ENCODE measurements at regions not wholly inside any gene's neighbourhood (a gene's known extent, or its start where the extent isn't known, plus 50 kb on each side); places are given as distances from the start of the nearest gene placed in this dataset.

GRCh38 chr5:57338068-57338867, 144.3 kb downstream of the ACTBL2 start:
- ChIA-PET POLR2A (no interaction called here), CTCF (interaction anchor here (0.6 to 3.2 kb wide), 36 partner anchors 9 to 1430 kb away, joined by 3 to 31 read pairs (median 4); no protein-coding TSS in a partner anchor)
- H3K27ac ChIP-seq (ENCODE audit: extremely low read depth, low read depth, low read length), result no peak overlapping the region
- no peak for TF ChIP-seq ZNF701 (tag by site-specific recombination; IDR thresholded peaks at IDR 0.05)
- TF ChIP-seq ZNF654 (tag by site-specific recombination; IDR thresholded peaks at IDR 0.05; ENCODE audit: low read depth), result peak; percentile 32
- TF ChIP-seq ZNF580 (tag by site-specific recombination; IDR thresholded peaks at IDR 0.05), result 0 out of 2 replicates have a peak, but pooled peaks have one; percentile 42
- no peaks in the 10 kb centered on the region for H3K36me3 ChIP-seq (ENCODE audit: control insufficient read depth in 2 of 2, insufficient read depth in 1 of 2, low read length in 2 of 2)
- no peak overlapping the region for H3K4me3 ChIP-seq (ENCODE audit: low read depth, low read length)
- H3K4me1 ChIP-seq (ENCODE audit: control insufficient read depth, insufficient read depth, low read length), result peaks cover 6% of the 10 kb centered on the region
- no peaks in the 10 kb centered on the region for H3K9me3 ChIP-seq (ENCODE audit: control insufficient read depth, insufficient read depth, low read depth, low read length)

- ChIA-PET POLR2A (no interaction called here), CTCF (interaction anchor here (1.1 kb wide), 1 partner anchor 11 kb away, joined by 3 read pairs; no protein-coding TSS in a partner anchor)
- H3K36me3 ChIP-seq (ENCODE audit: control insufficient read depth in 2 of 2, insufficient read depth in 1 of 2, low read length in 2 of 2), result no peaks in the 10 kb centered on the region
Observed at GRCh38 chr5:57335092-57335660, 147.4 kb downstream of the ACTBL2 start.

More at GRCh38 chr5:57335092-57335660, 147.4 kb downstream of the ACTBL2 start:
- Histone ChIP-seq H3K4me1 (ENCODE audit: control insufficient read depth, insufficient read depth, low read length) (peaks cover 6% of the 10 kb centered on the region), H3K9me3 (ENCODE audit: control insufficient read depth, insufficient read depth, low read depth, low read length) (no peaks in the 10 kb centered on the region), H3K27ac (ENCODE audit: extremely low read depth, low read depth, low read length) (no peak overlapping the region), H3K4me3 (ENCODE audit: low read depth, low read length) (no peak overlapping the region)
- TF ChIP-seq INSM2 (tag by site-specific recombination; IDR thresholded peaks at IDR 0.05) (0 out of 2 replicates have a peak, but pooled peaks have one; percentile 57), ZNF837 (tag by site-specific recombination; IDR thresholded peaks at IDR 0.05) (no peak), CTCF (tag by site-specific recombination; IDR thresholded peaks at IDR 0.05) (no peak), YY2 (tag by site-specific recombination; IDR thresholded peaks at IDR 0.05) (0 out of 2 replicates have a peak, but pooled peaks have one; percentile 25), ZEB2 (tag by site-specific recombination; IDR thresholded peaks at IDR 0.05) (0 out of 2 replicates have a peak, but pooled peaks have one; percentile 24), GLI2 (tag by site-specific recombination; IDR thresholded peaks at IDR 0.05; ENCODE audit: borderline replicate concordance, low read depth) (no peak), KLF8 (tag by site-specific recombination; IDR thresholded peaks at IDR 0.05) (0 out of 2 replicates have a peak, but pooled peaks have one; percentile 32), ZNF398 (tag by site-specific recombination; IDR thresholded peaks at IDR 0.05) (no peak), ZNF76 (tag by site-specific recombination; IDR thresholded peaks at IDR 0.05; ENCODE audit: borderline replicate concordance, low read depth) (no peak), OSR2 (tag by site-specific recombination; IDR thresholded peaks at IDR 0.05) (peak; percentile 59), ZNF600 (tag by site-specific recombination; IDR thresholded peaks at IDR 0.05) (peak; percentile 68; the same call in 1 of the 2 replicates), ZNF629 (tag by site-specific recombination; IDR thresholded peaks at IDR 0.05) (peak; percentile 81)
